ENCODE measurements at regions not wholly inside any gene's neighbourhood (a gene's known extent, or its start where the extent isn't known, plus 50 kb on each side); places are given as distances from the start of the nearest gene placed in this dataset.

GRCh38 chr6:14746139-14746837 lies 499.6 kb upstream of the JARID2 start:
- no peak overlapping the region for H3K27ac ChIP-seq (replicated peaks)
- H3K27me3 ChIP-seq (ENCODE audit: insufficient read depth, poor library complexity, severe bottlenecking) = no peaks in the 10 kb centered on the region
- H3K4me3 ChIP-seq (replicated peaks; ENCODE audit: insufficient read depth, low read length) = no peak overlapping the region
- DNase-seq (ENCODE audit: low read depth in 1 of 2, low spot score in 1 of 2) = no peak
- TF ChIP-seq POLR2AphosphoS5 (IDR thresholded peaks at IDR 0.05; ENCODE audit: low read depth) (no peak), GABPA (IDR thresholded peaks at IDR 0.05; ENCODE audit: low read depth) (no peak), SPI1 (IDR thresholded peaks at IDR 0.05; ENCODE audit: borderline replicate concordance, low read depth) (no peak)
- TF ChIP-seq, protein P1, sequence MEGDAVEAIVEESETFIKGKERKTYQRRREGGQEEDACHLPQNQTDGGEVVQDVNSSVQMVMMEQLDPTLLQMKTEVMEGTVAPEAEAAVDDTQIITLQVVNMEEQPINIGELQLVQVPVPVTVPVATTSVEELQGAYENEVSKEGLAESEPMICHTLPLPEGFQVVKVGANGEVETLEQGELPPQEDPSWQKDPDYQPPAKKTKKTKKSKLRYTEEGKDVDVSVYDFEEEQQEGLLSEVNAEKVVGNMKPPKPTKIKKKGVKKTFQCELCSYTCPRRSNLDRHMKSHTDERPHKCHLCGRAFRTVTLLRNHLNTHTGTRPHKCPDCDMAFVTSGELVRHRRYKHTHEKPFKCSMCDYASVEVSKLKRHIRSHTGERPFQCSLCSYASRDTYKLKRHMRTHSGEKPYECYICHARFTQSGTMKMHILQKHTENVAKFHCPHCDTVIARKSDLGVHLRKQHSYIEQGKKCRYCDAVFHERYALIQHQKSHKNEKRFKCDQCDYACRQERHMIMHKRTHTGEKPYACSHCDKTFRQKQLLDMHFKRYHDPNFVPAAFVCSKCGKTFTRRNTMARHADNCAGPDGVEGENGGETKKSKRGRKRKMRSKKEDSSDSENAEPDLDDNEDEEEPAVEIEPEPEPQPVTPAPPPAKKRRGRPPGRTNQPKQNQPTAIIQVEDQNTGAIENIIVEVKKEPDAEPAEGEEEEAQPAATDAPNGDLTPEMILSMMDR (IDR thresholded peaks at IDR 0.05; ENCODE audit: insufficient read depth, low read length) = no peak
- TF ChIP-seq, protein P2, sequence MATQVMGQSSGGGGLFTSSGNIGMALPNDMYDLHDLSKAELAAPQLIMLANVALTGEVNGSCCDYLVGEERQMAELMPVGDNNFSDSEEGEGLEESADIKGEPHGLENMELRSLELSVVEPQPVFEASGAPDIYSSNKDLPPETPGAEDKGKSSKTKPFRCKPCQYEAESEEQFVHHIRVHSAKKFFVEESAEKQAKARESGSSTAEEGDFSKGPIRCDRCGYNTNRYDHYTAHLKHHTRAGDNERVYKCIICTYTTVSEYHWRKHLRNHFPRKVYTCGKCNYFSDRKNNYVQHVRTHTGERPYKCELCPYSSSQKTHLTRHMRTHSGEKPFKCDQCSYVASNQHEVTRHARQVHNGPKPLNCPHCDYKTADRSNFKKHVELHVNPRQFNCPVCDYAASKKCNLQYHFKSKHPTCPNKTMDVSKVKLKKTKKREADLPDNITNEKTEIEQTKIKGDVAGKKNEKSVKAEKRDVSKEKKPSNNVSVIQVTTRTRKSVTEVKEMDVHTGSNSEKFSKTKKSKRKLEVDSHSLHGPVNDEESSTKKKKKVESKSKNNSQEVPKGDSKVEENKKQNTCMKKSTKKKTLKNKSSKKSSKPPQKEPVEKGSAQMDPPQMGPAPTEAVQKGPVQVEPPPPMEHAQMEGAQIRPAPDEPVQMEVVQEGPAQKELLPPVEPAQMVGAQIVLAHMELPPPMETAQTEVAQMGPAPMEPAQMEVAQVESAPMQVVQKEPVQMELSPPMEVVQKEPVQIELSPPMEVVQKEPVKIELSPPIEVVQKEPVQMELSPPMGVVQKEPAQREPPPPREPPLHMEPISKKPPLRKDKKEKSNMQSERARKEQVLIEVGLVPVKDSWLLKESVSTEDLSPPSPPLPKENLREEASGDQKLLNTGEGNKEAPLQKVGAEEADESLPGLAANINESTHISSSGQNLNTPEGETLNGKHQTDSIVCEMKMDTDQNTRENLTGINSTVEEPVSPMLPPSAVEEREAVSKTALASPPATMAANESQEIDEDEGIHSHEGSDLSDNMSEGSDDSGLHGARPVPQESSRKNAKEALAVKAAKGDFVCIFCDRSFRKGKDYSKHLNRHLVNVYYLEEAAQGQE (IDR thresholded peaks at IDR 0.05; ENCODE audit: insufficient replicate concordance, low read depth) = no peak

DNA sequence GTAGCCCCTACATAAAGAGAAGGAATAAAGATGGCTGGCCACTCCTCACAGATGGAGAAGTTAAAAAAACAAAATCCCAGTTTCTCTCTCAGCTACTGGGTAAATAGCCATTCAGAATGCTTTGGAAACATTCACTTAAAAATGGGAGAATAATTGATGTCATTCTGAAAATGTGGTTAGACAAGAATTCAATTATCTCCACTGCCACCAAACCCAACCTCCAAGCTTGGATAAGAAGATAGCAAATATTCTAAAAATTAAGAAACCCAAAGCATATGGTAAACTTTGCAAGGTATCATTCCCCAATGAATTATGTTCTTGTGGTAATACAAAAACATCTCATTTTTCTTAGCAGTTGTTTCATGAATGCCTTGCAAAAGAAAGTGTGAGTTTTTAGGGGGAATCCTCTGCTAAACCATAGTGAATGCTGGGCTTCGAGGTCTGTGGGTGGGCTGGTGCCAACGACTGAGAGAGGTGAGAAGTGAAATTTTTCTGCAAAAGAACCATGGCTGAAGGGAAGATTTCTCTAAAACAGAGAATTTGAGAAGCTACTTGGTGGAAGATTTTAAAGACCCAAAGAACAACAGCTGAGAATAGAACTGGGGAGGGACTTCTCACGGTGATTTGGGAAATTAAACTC lies 497.9 kb upstream of the JARID2 start:
- TF ChIP-seq, protein P1 (IDR thresholded peaks at IDR 0.05; ENCODE audit: insufficient read depth, low read length) = no peak
- TF ChIP-seq, protein P2 (IDR thresholded peaks at IDR 0.05; ENCODE audit: insufficient replicate concordance, low read depth) = no peak
- TF ChIP-seq SPI1 (IDR thresholded peaks at IDR 0.05; ENCODE audit: borderline replicate concordance, low read depth) (no peak), POLR2AphosphoS5 (IDR thresholded peaks at IDR 0.05; ENCODE audit: low read depth) (no peak), GABPA (IDR thresholded peaks at IDR 0.05; ENCODE audit: low read depth) (no peak)
- Histone ChIP-seq H3K4me3 (replicated peaks; ENCODE audit: insufficient read depth, low read length) (no peak overlapping the region), H3K27me3 (ENCODE audit: insufficient read depth, poor library complexity, severe bottlenecking) (no peaks in the 10 kb centered on the region), H3K27ac (replicated peaks) (no peak overlapping the region)
- DNase-seq (ENCODE audit: low read depth in 1 of 2, low spot score in 1 of 2) = no peak

- Histone ChIP-seq H3K27me3 (ENCODE audit: insufficient read depth, poor library complexity, severe bottlenecking) (no peaks in the 10 kb centered on the region), H3K27ac (replicated peaks) (no peak overlapping the region), H3K4me3 (replicated peaks; ENCODE audit: insufficient read depth, low read length) (no peak overlapping the region)
- TF ChIP-seq POLR2AphosphoS5 (IDR thresholded peaks at IDR 0.05; ENCODE audit: low read depth) (no peak), SPI1 (IDR thresholded peaks at IDR 0.05; ENCODE audit: borderline replicate concordance, low read depth) (no peak), GABPA (IDR thresholded peaks at IDR 0.05; ENCODE audit: low read depth) (no peak)
- TF ChIP-seq, protein P2 (IDR thresholded peaks at IDR 0.05; ENCODE audit: insufficient replicate concordance, low read depth) = no peak
- TF ChIP-seq, protein P1 (IDR thresholded peaks at IDR 0.05; ENCODE audit: insufficient read depth, low read length) = no peak
- DNase-seq (ENCODE audit: low read depth in 1 of 2, low spot score in 1 of 2) = no peak
Observed at GRCh38 chr6:14748679-14749078, 497.2 kb upstream of the JARID2 start.

Measured in HL-60 (cell line).